CD4-positive, alpha-beta T cell (primary cell): ENCODE measurements at regions not wholly inside any gene's neighbourhood (a gene's known extent, or its start where the extent isn't known, plus 50 kb on each side); places are given as distances from the start of the nearest gene placed in this dataset.

Source experiments
- ATAC-seq: fragments of 200-7000 bp; cut with Tn5 transposase; one replicate; pipeline ENCODE4 v1.10.0; 2022; ENCODE audit warnings: mild to moderate bottlenecking; ENCODE audit not compliant: poor library complexity
- CTCF ChIA-PET: fragments of 350-600 bp; sonication (Branson Sonifier 250); formaldehyde crosslinking; loops from one replicate; lab custom pipeline; 2021; ENCODE audit warnings: antibody characterized with exemption, inconsistent platforms; lab: Charles Lee
- POLR2A ChIA-PET: fragments of 350-600 bp; sonication (Branson Sonifier 250); formaldehyde crosslinking; loops from one replicate; lab custom pipeline; 2021; ENCODE audit warnings: antibody characterized with exemption, inconsistent platforms; lab: Charles Lee
- DNase-seq, 14 experiments: peaks; one replicate each; pipeline ENCODE4 v3.0.0-alpha.2; 2013 to 2020; ENCODE audit warnings: mixed read lengths in 2 of 14
- H3K27ac ChIP-seq, 2 donors: one replicate each; pipeline versions ENCODE4 v1.5.1 to v1.7.0; 2013; ENCODE audit warnings: low read length in 2 of 2, low read depth in 1 of 2, mild to moderate bottlenecking in 1 of 2
- H3K27me3 ChIP-seq, 2 experiments: 1 replicate in 1 of 2; 2 replicates in 1 of 2; pipeline versions ENCODE4 v1.6.1 to v1.7.0; 2013; ENCODE audit warnings: low read length in 2 of 2, control low read depth in 1 of 2, mild to moderate bottlenecking in 1 of 2, moderate library complexity in 1 of 2; ENCODE audit not compliant: insufficient read depth in 2 of 2, control insufficient read depth in 1 of 2
- H3K36me3 ChIP-seq: one replicate; pipeline ENCODE4 v1.6.1; 2013; ENCODE audit warnings: low read length, control low read depth; ENCODE audit not compliant: insufficient read depth
- H3K4me1 ChIP-seq: one replicate; pipeline ENCODE4 v1.6.1; 2013; ENCODE audit warnings: low read length, control low read depth; ENCODE audit not compliant: insufficient read depth
- H3K4me3 ChIP-seq: one replicate; pipeline ENCODE4 v1.5.1; 2013; ENCODE audit warnings: mild to moderate bottlenecking, low read length, moderate library complexity
- H3K9me3 ChIP-seq, 2 experiments: 1 replicate in 1 of 2; 2 replicates in 1 of 2; pipeline versions ENCODE4 v1.6.1 to v1.7.0; 2013; ENCODE audit warnings: low read length in 2 of 2, mild to moderate bottlenecking in 2 of 2, control low read depth in 1 of 2, moderate library complexity in 1 of 2; ENCODE audit not compliant: control insufficient read depth in 1 of 2, insufficient read depth in 1 of 2
- H3K27ac Mint-ChIP-seq: one replicate; pipeline ENCODE4 v1.8.0; 2020; ENCODE audit warnings: mixed read lengths
- H3K27me3 Mint-ChIP-seq: one replicate; pipeline ENCODE4 v1.8.0; 2021; ENCODE audit warnings: mixed read lengths
- H3K36me3 Mint-ChIP-seq: one replicate; pipeline ENCODE4 v1.8.0; 2021; ENCODE audit warnings: low read depth, mixed read lengths
- H3K4me1 Mint-ChIP-seq: one replicate; pipeline ENCODE4 v1.8.0; 2021; ENCODE audit warnings: low read depth, mixed read lengths
- H3K4me3 Mint-ChIP-seq: one replicate; pipeline ENCODE4 v1.8.0; 2020; ENCODE audit warnings: mild to moderate bottlenecking, mixed read lengths
- H3K9me3 Mint-ChIP-seq: one replicate; pipeline ENCODE4 v1.8.0; 2020; ENCODE audit warnings: mixed read lengths
- intact Hi-C, 2 experiments: fragments of 100-400 bp; cut with DNase I in 1 of 2; cut with micrococcal nuclease in 1 of 2; formaldehyde crosslinking; loops; one replicate each; pipeline versions ENCODE4 v1.15.1 to v1.9.0; 2023 to 2025; cut with DNase I, micrococcal nuclease
- TF ChIP-seq, protein P1 (sequence below): fragments of 200-600 bp; IDR thresholded peaks from one replicate; pipeline ENCODE4 v1.8.0; 2022; ENCODE audit warnings: antibody characterized with exemption, mild to moderate bottlenecking

DNA sequence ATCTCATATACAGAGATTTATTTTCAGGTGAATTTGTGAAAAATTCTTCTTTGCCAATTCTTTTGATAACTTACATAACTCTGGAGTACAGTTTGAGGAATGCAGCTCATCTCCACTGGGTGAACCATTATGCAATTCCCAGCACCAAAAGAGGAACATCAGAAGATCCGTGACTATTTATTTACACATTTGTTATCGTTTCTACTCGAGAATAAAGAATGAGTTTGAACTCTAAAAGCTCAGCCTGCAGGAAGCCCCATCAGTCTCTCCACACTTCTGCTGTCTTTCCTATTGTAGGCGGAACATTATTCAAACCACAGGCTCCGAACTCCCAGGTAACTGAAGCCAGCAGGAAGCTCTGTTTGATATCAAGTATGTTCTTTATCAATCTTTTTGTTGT is 95.9 kb upstream of the IFNGR1 start:
- Histone ChIP-seq H3K4me3 (no peak overlapping the region), H3K9me3 (no peaks in the 10 kb centered on the region), H3K27ac (no peak overlapping the region), H3K4me1 (peaks cover 7% of the 10 kb centered on the region), H3K36me3 (no peaks in the 10 kb centered on the region), H3K27me3 (no peaks in the 10 kb centered on the region)
- intact Hi-C loops: loop anchor here in 1 of 2 experiments (5.0 kb wide), 1 partner anchor 348 kb away; no protein-coding TSS in a partner anchor
- Mint-ChIP-seq H3K36me3 (no peaks in the 10 kb centered on the region), H3K4me3 (no peak overlapping the region), H3K4me1 (peaks cover 5% of the 10 kb centered on the region), H3K9me3 (no peaks in the 10 kb centered on the region), H3K27ac (no peak overlapping the region), H3K27me3 (no peaks in the 10 kb centered on the region)
- ChIA-PET CTCF (interaction anchor here (1.1 to 4.1 kb wide), 4 partner anchors 27 to 221 kb away, joined by 5 to 21 read pairs (median 5); no protein-coding TSS in a partner anchor), POLR2A (interaction anchor here (0.6 to 1.1 kb wide), 3 partner anchors 27 to 478 kb away, joined by 3 read pairs; no protein-coding TSS in a partner anchor)
- DNase-seq: peak in 2 of 14 experiments; percentile 31 to 34
- TF ChIP-seq, protein P1, sequence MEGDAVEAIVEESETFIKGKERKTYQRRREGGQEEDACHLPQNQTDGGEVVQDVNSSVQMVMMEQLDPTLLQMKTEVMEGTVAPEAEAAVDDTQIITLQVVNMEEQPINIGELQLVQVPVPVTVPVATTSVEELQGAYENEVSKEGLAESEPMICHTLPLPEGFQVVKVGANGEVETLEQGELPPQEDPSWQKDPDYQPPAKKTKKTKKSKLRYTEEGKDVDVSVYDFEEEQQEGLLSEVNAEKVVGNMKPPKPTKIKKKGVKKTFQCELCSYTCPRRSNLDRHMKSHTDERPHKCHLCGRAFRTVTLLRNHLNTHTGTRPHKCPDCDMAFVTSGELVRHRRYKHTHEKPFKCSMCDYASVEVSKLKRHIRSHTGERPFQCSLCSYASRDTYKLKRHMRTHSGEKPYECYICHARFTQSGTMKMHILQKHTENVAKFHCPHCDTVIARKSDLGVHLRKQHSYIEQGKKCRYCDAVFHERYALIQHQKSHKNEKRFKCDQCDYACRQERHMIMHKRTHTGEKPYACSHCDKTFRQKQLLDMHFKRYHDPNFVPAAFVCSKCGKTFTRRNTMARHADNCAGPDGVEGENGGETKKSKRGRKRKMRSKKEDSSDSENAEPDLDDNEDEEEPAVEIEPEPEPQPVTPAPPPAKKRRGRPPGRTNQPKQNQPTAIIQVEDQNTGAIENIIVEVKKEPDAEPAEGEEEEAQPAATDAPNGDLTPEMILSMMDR: no peak
- no peak for ATAC-seq

DNA sequence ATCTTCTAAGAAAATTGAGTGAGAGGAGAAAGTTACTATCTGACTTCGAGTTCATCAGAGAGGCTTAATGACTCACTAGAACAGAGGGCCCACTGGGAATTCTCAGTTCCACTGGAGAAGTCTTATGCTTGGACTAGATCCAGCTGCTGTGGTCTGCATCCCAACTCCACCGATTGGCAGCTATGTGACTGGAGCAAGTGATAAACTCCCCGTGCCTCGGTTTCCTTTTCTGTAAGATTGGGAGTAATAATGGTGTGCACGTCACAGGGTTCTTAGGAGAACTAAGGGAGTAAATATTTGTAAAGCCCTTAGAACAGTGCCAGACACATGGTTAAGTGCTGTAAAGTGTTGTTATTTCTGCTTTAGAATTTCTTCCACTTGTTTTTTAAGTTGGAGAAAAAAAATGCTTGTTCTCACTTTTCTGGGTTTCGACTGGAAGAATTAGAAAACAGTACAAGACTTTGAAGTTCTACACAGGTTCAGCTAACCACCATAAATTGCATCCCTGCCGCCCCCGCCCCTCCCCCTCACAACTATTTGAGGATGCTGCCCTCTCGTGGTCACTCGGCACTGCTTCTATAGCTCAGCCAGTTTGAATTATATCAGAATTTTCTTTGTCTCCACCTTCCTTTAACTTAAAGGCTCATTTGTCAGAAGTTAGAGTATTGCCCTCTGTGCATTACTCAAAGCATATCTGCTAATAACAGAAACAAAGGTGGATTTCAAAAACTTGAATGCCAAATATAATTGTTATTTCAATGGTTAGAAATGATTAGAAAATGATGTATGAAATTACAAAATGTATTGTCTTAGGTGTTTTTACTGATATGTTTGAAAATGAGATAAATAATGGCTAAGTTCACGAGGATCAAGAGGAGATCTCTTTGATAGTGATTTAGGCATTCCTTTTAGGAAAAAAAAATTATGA is 95.0 kb upstream of the IFNGR1 start:
- POLR2A ChIA-PET: no interaction called here

DNA sequence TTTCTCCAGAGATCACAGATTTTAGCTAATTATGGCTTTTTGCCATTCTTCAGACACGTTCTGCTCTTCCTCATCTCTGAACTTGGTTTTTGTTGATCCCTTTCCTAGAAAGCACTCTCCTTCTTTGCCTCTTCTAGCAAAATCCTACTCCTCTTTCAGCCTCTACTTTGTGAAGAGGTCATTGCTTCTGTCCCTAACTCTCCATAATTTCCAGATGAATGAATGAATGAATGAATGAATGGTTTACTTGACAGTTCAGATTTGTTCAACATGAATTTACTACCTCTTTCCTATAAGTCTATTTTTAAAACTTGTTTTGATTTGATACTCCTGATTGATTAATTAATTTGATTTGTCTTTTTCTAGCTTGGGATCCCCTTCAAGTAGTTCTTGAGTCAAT is 94.0 kb upstream of the IFNGR1 start:
- intact Hi-C loops: loop anchor here (2.0 to 5.0 kb wide), 3 partner anchors 44 to 346 kb away; no protein-coding TSS in a partner anchor
- H3K4me1 ChIP-seq: peaks cover 7% of the 10 kb centered on the region
- no peak overlapping the region for H3K27ac ChIP-seq
- no peak for ATAC-seq
- no peaks in the 10 kb centered on the region for H3K36me3 Mint-ChIP-seq
- H3K4me3 Mint-ChIP-seq: no peak overlapping the region
- TF ChIP-seq, protein P1: no peak
- H3K9me3 Mint-ChIP-seq: no peaks in the 10 kb centered on the region
- peaks cover 17% of the 10 kb centered on the region for H3K4me1 Mint-ChIP-seq
- CTCF ChIA-PET: interaction anchor here (1.6 to 4.1 kb wide), 4 partner anchors 10 to 219 kb away, joined by 5 to 21 read pairs (median 6); no protein-coding TSS in a partner anchor
- H3K27me3 ChIP-seq: no peaks in the 10 kb centered on the region
- H3K36me3 ChIP-seq: no peaks in the 10 kb centered on the region
- no peaks in the 10 kb centered on the region for H3K27me3 Mint-ChIP-seq
- H3K9me3 ChIP-seq: no peaks in the 10 kb centered on the region
- POLR2A ChIA-PET: interaction anchor here (0.6 kb wide), 1 partner anchor 319 kb away, joined by 3 read pairs; no protein-coding TSS in a partner anchor
- no peak overlapping the region for H3K4me3 ChIP-seq
- no peak for DNase-seq
- no peak overlapping the region for H3K27ac Mint-ChIP-seq

More for the DNA sequence above, 95.0 kb upstream of the IFNGR1 start:
- H3K4me3 Mint-ChIP-seq: no peak overlapping the region
- ATAC-seq (peak; percentile 77), DNase-seq (peak; percentile 52 to 87 (median 67))
- H3K36me3 ChIP-seq: no peaks in the 10 kb centered on the region
- TF ChIP-seq, protein P1: peak; percentile 84
- peaks cover 13% of the 10 kb centered on the region for H3K4me1 Mint-ChIP-seq
- no peaks in the 10 kb centered on the region for H3K36me3 Mint-ChIP-seq
- no peak overlapping the region for H3K27ac ChIP-seq
- H3K9me3 ChIP-seq: no peaks in the 10 kb centered on the region
- no peaks in the 10 kb centered on the region for H3K27me3 ChIP-seq
- CTCF ChIA-PET: interaction anchor here (0.5 to 4.1 kb wide), 31 partner anchors 9 to 670 kb away, joined by 3 to 21 read pairs (median 3); no protein-coding TSS in a partner anchor
- no peaks in the 10 kb centered on the region for H3K9me3 Mint-ChIP-seq
- H3K27ac Mint-ChIP-seq: no peak overlapping the region
- H3K4me3 ChIP-seq: no peak overlapping the region
- H3K4me1 ChIP-seq: peaks cover 7% of the 10 kb centered on the region
- H3K27me3 Mint-ChIP-seq: no peaks in the 10 kb centered on the region
- intact Hi-C loops: loop anchor here (1.0 to 5.0 kb wide), 6 partner anchors 43 to 347 kb away; no protein-coding TSS in a partner anchor
